Smooth muscle cell (in vitro differentiated cells): ENCODE measurements at regions not wholly inside any gene's neighbourhood (a gene's known extent, or its start where the extent isn't known, plus 50 kb on each side); places are given as distances from the start of the nearest gene placed in this dataset.

Source experiments
- DNase-seq: peaks from one replicate; lab custom pipeline; 2025; ENCODE audit not compliant: unreplicated experiment; lab: John Stamatoyannopoulos, UW
- H2AFZ ChIP-seq: fragments of 200-600 bp; sonication (generic); 2 replicates; pipeline ENCODE4 v1.6.0; 2016; ENCODE audit warnings: antibody characterized with exemption, low read depth, mild to moderate bottlenecking
- H3F3A ChIP-seq: fragments of 200-600 bp; sonication (generic); 2 replicates; pipeline ENCODE4 v1.6.0; 2017; ENCODE audit warnings: antibody characterized with exemption, low read depth
- H3K27ac ChIP-seq: fragments of 200-600 bp; sonication (generic); 2 replicates; pipeline ENCODE4 v1.5.1; 2016; ENCODE audit warnings: low read depth, mild to moderate bottlenecking
- H3K27me3 ChIP-seq: fragments of 200-600 bp; sonication (generic); 2 replicates; pipeline ENCODE4 v1.6.1; 2016; ENCODE audit warnings: low read depth, mild to moderate bottlenecking
- H3K36me3 ChIP-seq: fragments of 200-600 bp; sonication (generic); 2 replicates; pipeline ENCODE4 v1.5.1; 2016; ENCODE audit warnings: low read depth
- H3K4me1 ChIP-seq: fragments of 200-600 bp; sonication (generic); 2 replicates; pipeline ENCODE4 v1.5.1; 2016; ENCODE audit warnings: low read depth
- H3K4me2 ChIP-seq: fragments of 200-600 bp; sonication (generic); 2 replicates; pipeline ENCODE4 v1.6.0; 2016; ENCODE audit warnings: mild to moderate bottlenecking
- H3K4me3 ChIP-seq: fragments of 200-600 bp; sonication (generic); 2 replicates; pipeline ENCODE4 v1.5.1; 2016; ENCODE audit warnings: mild to moderate bottlenecking
- H3K79me2 ChIP-seq: fragments of 200-600 bp; sonication (generic); 2 replicates; pipeline ENCODE4 v1.6.0; 2016; ENCODE audit warnings: low read depth, mild to moderate bottlenecking
- H3K9ac ChIP-seq: fragments of 200-600 bp; sonication (generic); 2 replicates; pipeline ENCODE4 v1.6.0; 2016; ENCODE audit warnings: low read depth
- H3K9me3 ChIP-seq: fragments of 200-600 bp; sonication (generic); replicated peaks from 2 replicates; pipeline ENCODE4 v1.5.1; 2016; ENCODE audit warnings: low read depth
- H4K20me1 ChIP-seq: fragments of 200-600 bp; sonication (generic); 2 replicates; pipeline ENCODE4 v1.6.0; 2016; ENCODE audit warnings: low read depth
- WGBS: methylation state at CpG from one replicate; pipeline ENCODE4 v1.1.7; 2016; ENCODE audit warnings: low lambda C conversion rate; 5-methylcytosine and 5-hydroxymethylcytosine counted together
- TF ChIP-seq, protein P1 (sequence below): fragments of 200-600 bp; sonication (generic); IDR thresholded peaks from 2 replicates; pipeline ENCODE4 v1.5.1; 2017; ENCODE audit warnings: borderline replicate concordance, mild to moderate bottlenecking, antibody characterized with exemption; ENCODE audit not compliant: insufficient read depth, poor library complexity, severe bottlenecking

DNA sequence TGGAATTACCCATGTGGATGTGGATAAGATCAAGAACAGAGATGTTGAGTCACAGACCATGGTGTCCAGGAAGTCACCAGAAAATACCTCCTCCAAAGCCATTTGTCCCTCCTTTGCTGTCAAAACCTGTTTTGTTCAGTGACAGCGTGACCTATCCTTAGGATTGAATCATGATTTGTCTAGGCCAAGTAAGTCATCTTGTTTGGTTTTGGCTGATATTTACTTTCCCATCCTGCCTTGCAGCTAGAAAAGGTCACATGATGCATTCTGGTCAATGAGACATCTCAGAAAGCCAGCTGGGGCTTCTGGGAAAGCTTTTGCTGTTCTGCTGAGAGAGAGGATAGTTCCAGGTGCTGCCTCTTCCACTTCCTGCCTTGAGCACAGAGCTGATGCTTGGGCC is 225.3 kb upstream of the ZMIZ1 start:
- 100% methylated on average over 1 of the region's 1 CpG for WGBS
- Histone ChIP-seq H3K4me3 (no peak overlapping the region), H3K9me3 (no peaks in the 10 kb centered on the region), H4K20me1 (no peaks in the 10 kb centered on the region), H3K79me2 (no peaks in the 10 kb centered on the region), H3K4me2 (no peak overlapping the region), H3F3A (no peaks in the 10 kb centered on the region), H3K27ac (no peak overlapping the region), H2AFZ (no peak overlapping the region), H3K36me3 (no peaks in the 10 kb centered on the region), H3K9ac (no peak overlapping the region), H3K27me3 (no peaks in the 10 kb centered on the region), H3K4me1 (peaks cover 5% of the 10 kb centered on the region)
- no peak for DNase-seq
- TF ChIP-seq, protein P1, sequence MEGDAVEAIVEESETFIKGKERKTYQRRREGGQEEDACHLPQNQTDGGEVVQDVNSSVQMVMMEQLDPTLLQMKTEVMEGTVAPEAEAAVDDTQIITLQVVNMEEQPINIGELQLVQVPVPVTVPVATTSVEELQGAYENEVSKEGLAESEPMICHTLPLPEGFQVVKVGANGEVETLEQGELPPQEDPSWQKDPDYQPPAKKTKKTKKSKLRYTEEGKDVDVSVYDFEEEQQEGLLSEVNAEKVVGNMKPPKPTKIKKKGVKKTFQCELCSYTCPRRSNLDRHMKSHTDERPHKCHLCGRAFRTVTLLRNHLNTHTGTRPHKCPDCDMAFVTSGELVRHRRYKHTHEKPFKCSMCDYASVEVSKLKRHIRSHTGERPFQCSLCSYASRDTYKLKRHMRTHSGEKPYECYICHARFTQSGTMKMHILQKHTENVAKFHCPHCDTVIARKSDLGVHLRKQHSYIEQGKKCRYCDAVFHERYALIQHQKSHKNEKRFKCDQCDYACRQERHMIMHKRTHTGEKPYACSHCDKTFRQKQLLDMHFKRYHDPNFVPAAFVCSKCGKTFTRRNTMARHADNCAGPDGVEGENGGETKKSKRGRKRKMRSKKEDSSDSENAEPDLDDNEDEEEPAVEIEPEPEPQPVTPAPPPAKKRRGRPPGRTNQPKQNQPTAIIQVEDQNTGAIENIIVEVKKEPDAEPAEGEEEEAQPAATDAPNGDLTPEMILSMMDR, result no peak

DNA sequence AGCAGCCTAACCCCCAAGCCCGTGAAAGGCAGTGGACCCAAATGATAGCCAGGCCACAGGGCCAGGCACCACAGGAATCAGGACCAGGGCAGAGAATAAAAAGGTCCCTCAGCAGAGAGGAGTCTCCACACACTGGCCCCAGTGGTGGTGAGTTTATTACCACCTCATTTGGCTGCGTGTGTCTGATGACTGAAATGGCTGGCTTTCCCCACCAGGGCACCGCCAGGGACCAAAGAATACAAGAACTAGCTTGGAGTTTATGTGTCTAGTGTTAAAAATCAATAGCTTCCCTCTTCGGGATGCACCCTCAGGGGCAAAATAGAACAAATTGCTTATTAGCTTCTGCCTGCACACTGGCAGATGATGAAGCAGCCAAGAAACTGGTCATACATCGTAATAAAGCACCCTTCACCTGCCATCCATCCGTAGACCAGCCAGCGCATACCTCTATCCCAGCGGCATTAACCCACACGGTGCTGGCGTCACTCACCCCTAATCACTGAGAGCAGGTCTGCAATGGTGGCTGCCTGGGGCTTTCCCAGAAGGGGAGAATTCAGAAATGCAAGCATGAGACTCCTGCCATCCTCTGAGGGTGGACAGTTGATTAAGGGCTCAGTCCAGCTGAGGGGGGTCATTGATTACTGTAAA is 223.7 kb upstream of the ZMIZ1 start:
- no peaks in the 10 kb centered on the region for H3K79me2 ChIP-seq
- no peaks in the 10 kb centered on the region for H3K36me3 ChIP-seq
- WGBS, result 82% methylated on average over 10 of the region's 10 CpGs
- no peaks in the 10 kb centered on the region for H3F3A ChIP-seq
- no peak overlapping the region for H3K4me3 ChIP-seq
- no peaks in the 10 kb centered on the region for H3K27me3 ChIP-seq
- no peak for DNase-seq
- TF ChIP-seq, protein P1, result no peak
- no peak overlapping the region for H2AFZ ChIP-seq
- no peak overlapping the region for H3K4me2 ChIP-seq
- no peak overlapping the region for H3K27ac ChIP-seq
- no peaks in the 10 kb centered on the region for H3K9me3 ChIP-seq
- no peak overlapping the region for H3K9ac ChIP-seq
- no peaks in the 10 kb centered on the region for H4K20me1 ChIP-seq
- H3K4me1 ChIP-seq, result peaks cover 5% of the 10 kb centered on the region

DNA sequence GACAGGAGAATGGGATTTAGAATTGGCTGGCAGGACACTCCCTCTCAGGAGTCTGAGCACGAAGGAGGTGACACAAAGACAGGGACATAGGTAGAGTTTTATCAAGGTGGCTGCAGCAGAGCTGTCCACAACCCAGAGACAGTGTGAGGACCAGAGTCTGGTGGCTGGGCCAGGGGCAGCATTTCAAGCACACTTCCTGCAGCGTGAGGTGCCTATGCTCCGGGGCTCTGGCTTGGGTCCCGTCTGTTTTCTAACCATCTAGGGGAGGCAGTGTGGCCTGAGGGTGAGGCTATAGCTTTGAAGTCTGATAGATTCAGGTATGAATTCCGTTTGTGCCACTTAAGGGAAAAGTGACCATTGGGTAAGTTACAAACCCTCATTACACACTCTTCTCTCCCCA is 222.7 kb upstream of the ZMIZ1 start:
- H4K20me1 ChIP-seq, result no peaks in the 10 kb centered on the region
- H3K9me3 ChIP-seq, result no peaks in the 10 kb centered on the region
- H3K36me3 ChIP-seq, result no peaks in the 10 kb centered on the region
- H3F3A ChIP-seq, result no peaks in the 10 kb centered on the region
- H3K27ac ChIP-seq, result no peak overlapping the region
- H2AFZ ChIP-seq, result no peak overlapping the region
- H3K79me2 ChIP-seq, result no peaks in the 10 kb centered on the region
- no peak overlapping the region for H3K4me3 ChIP-seq
- H3K4me2 ChIP-seq, result no peak overlapping the region
- H3K9ac ChIP-seq, result no peak overlapping the region
- WGBS, result 78% methylated on average over 5 of the region's 5 CpGs
- H3K27me3 ChIP-seq, result no peaks in the 10 kb centered on the region
- H3K4me1 ChIP-seq, result peaks cover 5% of the 10 kb centered on the region
- TF ChIP-seq, protein P1, result no peak
- DNase-seq, result no peak

DNA sequence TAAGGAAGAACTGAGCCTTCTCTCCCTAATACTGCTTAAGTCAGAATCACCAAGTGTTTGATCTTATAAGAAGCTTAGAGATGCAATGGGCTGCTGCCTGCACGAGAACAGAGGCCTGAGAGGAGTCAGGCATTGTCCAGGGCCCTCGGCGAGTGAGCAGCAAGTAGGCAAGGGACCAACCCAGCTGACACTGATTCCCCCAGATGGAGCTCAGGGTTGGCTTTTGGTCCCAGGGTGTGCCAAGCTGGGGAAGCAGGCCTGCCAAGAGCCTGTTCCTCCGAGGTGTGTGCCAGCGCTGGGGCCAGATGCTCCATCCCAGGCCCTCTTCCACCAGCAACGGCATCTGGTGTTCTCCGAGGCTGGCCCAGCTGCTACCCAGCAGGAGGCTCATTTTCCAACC is 222.0 kb upstream of the ZMIZ1 start:
- no peaks in the 10 kb centered on the region for H3K79me2 ChIP-seq
- H3F3A ChIP-seq, result peaks cover 2% of the 10 kb centered on the region
- 95% methylated on average over 7 of the region's 7 CpGs for WGBS
- H3K36me3 ChIP-seq, result no peaks in the 10 kb centered on the region
- no peaks in the 10 kb centered on the region for H4K20me1 ChIP-seq
- H3K27ac ChIP-seq, result no peak overlapping the region
- peaks cover 5% of the 10 kb centered on the region for H3K4me1 ChIP-seq
- no peak overlapping the region for H2AFZ ChIP-seq
- no peaks in the 10 kb centered on the region for H3K9me3 ChIP-seq
- no peak for DNase-seq
- no peak overlapping the region for H3K4me2 ChIP-seq
- H3K4me3 ChIP-seq, result no peak overlapping the region
- TF ChIP-seq, protein P1, result no peak
- H3K27me3 ChIP-seq, result no peaks in the 10 kb centered on the region
- H3K9ac ChIP-seq, result no peak overlapping the region
